Tibial nerve (tissue), 4 donors: ENCODE measurements at regions not wholly inside any gene's neighbourhood (a gene's known extent, or its start where the extent isn't known, plus 50 kb on each side); places are given as distances from the start of the nearest gene placed in this dataset.

Source experiments
- EP300 ChIP-seq, 2 donors: sonication (generic); formaldehyde crosslinking; IDR thresholded peaks; one replicate each; pipeline ENCODE4 v1.6.1; 2017; ENCODE audit warnings: antibody characterized with exemption in 2 of 2, mild to moderate bottlenecking in 1 of 2
- TF ChIP-seq, protein P1 (sequence below), 5 experiments: fragments of 200-600 bp in 3 of 5; fragments of 450-650 bp in 2 of 5; sonication (generic) in 3 of 5; IDR thresholded peaks; one replicate each; pipeline ENCODE4 v1.5.1; 2016 to 2019; ENCODE audit warnings: antibody characterized with exemption in 5 of 5, mild to moderate bottlenecking in 3 of 5, moderate library complexity in 2 of 5

DNA sequence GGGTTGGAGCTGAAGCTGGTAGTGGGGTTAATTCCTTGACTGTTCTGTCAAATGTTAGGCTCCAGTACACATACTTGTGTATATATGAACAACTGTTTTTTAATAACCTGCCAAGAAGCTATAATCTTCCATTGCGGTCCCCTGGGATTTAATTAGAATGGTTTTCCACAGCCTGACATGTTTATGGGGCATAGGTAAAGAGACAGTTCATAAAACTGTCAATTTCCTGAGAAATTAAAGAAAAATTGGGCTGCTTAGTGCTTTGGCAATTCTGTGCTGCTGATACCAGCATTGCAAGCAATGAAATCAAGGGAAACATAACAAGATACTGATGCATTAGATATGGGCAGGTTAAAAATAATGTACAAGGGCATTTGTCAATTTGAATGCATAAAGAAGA is 314.1 kb upstream of the SLC35B3 start:
- TF ChIP-seq, protein P1, sequence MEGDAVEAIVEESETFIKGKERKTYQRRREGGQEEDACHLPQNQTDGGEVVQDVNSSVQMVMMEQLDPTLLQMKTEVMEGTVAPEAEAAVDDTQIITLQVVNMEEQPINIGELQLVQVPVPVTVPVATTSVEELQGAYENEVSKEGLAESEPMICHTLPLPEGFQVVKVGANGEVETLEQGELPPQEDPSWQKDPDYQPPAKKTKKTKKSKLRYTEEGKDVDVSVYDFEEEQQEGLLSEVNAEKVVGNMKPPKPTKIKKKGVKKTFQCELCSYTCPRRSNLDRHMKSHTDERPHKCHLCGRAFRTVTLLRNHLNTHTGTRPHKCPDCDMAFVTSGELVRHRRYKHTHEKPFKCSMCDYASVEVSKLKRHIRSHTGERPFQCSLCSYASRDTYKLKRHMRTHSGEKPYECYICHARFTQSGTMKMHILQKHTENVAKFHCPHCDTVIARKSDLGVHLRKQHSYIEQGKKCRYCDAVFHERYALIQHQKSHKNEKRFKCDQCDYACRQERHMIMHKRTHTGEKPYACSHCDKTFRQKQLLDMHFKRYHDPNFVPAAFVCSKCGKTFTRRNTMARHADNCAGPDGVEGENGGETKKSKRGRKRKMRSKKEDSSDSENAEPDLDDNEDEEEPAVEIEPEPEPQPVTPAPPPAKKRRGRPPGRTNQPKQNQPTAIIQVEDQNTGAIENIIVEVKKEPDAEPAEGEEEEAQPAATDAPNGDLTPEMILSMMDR (IDR thresholded peaks at IDR 0.05): no peak
- TF ChIP-seq EP300 (IDR thresholded peaks at IDR 0.05): no peak
